Lower lobe of right lung (tissue), 2 donors: ENCODE measurements at regions not wholly inside any gene's neighbourhood (a gene's known extent, or its start where the extent isn't known, plus 50 kb on each side); places are given as distances from the start of the nearest gene placed in this dataset.

Source experiments
- ATAC-seq, 2 donors: fragments of 200-7000 bp; cut with Tn5 transposase; one replicate each; pipeline ENCODE4 v1.9.1; 2020 to 2022; ENCODE audit warnings: mild to moderate bottlenecking in 2 of 2, moderate library complexity in 2 of 2
- DNase-seq: peaks from one replicate; pipeline ENCODE4 v3.0.0-alpha.2; 2020
- H3K27ac ChIP-seq: fragments of 200-600 bp; one replicate; pipeline ENCODE4 v1.8.0; 2022
- H3K27me3 ChIP-seq: fragments of 200-600 bp; one replicate; pipeline ENCODE4 v1.8.0; 2022; ENCODE audit warnings: low read depth
- H3K36me3 ChIP-seq: fragments of 200-600 bp; one replicate; pipeline ENCODE4 v1.8.0; 2022; ENCODE audit warnings: mild to moderate bottlenecking
- H3K4me1 ChIP-seq: fragments of 200-600 bp; one replicate; pipeline ENCODE4 v1.8.0; 2022
- H3K4me3 ChIP-seq: fragments of 200-600 bp; one replicate; pipeline ENCODE4 v1.8.0; 2022; ENCODE audit warnings: mild to moderate bottlenecking
- H3K9me3 ChIP-seq: fragments of 200-600 bp; one replicate; pipeline ENCODE4 v1.8.0; 2022
- CTCF ChIP-seq: fragments of 200-600 bp; IDR thresholded peaks from one replicate; pipeline ENCODE4 v1.8.0; 2022; ENCODE audit warnings: antibody characterized with exemption, mild to moderate bottlenecking
- intact Hi-C: fragments of 100-400 bp; cut with DNase I; formaldehyde crosslinking; loops from one replicate; pipeline ENCODE4 v1.11.0; 2022
- donor health status: DM: no; HTN: yes; CAD: no; lungs with severe emphysema.

DNA sequence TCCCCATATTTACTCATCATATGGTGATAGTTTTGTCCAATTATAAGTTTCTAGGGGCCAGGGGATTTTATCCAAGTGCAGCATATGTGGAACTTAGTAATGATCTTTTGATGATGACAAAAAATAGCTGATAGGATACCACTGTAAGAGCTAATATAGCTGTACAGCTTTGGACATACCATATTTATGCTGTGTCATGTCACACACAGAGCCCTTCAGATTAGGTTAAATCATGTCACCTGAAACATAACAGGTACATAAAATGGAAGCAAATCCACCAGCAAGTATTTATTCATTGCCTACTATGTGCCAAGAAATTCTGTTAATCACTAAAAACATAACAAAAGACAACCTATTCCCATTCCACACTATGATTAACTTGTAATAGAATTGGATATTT, 82.8 kb upstream of the IPO9 start:
- TF ChIP-seq CTCF, result no peak
- Histone ChIP-seq H3K27ac (no peak overlapping the region), H3K27me3 (no peaks in the 10 kb centered on the region), H3K4me3 (no peak overlapping the region), H3K36me3 (no peaks in the 10 kb centered on the region), H3K9me3 (no peaks in the 10 kb centered on the region), H3K4me1 (peaks cover 16% of the 10 kb centered on the region)
- no peak for DNase-seq
- ATAC-seq, result no peak
- intact Hi-C loops, result no loop called here

DNA sequence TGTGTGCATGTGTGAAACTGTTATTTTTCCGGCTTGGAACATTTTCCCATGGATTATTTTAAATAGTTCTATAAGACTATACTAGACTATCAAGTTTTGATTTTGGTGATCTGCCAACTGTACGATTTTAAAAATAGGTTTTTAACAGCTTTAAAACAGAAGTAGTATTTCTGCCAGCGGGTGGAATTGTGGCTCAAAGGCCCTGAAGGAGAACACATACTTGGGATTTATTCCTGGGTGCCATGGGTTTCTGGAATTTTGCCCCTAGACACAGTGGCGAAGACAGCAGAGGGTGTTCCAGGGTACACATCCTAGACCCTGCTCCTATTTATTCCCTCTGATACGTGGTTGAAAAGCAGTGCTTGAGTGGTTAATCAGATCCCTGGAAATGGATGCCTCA, 81.7 kb upstream of the IPO9 start:
- Histone ChIP-seq H3K36me3 (no peaks in the 10 kb centered on the region), H3K27ac (no peak overlapping the region), H3K4me1 (peaks cover 19% of the 10 kb centered on the region), H3K4me3 (no peak overlapping the region), H3K9me3 (no peaks in the 10 kb centered on the region), H3K27me3 (no peaks in the 10 kb centered on the region)
- ATAC-seq, result no peak
- intact Hi-C loops, result no loop called here
- no peak for TF ChIP-seq CTCF
- no peak for DNase-seq

DNA sequence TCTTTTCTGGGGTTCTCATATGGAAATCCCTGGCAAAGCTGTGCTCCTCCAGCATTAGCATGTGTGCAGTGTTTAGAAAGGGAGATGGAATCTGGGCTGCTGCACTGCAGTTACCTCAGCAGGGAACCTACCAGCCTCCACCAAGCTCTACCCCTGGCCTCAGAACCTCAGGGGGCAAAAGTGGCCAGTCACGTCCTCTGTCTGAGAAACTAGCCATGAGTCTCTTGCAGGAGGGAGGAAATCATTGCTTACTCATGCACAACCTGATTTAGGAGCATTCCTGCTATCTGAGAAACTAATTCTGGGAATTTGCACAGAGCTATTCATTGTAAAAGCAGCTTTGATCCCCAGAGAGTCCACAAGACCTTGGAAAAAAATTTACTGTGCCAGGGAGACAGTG, 80.6 kb upstream of the IPO9 start:
- Histone ChIP-seq H3K36me3 (no peaks in the 10 kb centered on the region), H3K27ac (no peak overlapping the region), H3K9me3 (no peaks in the 10 kb centered on the region), H3K4me3 (no peak overlapping the region), H3K4me1 (peaks cover 29% of the 10 kb centered on the region), H3K27me3 (no peaks in the 10 kb centered on the region)
- ATAC-seq (no peak), DNase-seq (no peak)
- intact Hi-C loops, result no loop called here
- no peak for TF ChIP-seq CTCF

DNA sequence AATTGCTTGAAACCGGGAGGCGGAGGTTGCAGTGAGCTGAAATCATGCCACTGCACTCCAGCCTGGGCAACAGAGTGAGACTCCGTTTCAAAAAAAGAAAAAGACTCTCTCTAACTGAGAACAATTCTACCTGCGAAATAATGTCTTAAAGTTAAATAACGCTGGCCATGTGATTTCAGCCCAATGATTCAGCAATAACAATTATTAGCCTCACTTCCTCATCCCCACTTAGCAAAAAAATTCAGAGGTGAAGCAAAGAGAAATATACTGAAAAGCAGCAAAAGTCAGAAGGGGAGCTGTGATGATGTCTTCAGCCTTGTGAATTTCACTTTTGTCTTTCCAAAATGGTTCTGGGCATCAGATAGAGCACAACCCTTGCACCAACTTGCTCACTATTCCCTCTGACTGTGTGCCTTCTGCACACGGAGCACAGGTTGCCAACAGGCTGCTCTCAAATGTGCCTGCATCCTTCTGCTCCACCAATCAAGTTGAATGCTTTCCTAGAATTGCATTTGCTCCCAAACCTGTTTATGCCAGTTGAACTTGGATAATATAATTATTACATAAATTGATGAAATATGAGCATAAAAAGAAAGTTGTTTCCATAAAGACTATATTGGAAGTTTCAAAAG, 79.8 kb upstream of the IPO9 start:
- no peak for ATAC-seq
- no peak overlapping the region for H3K4me3 ChIP-seq
- DNase-seq, result no peak
- no peaks in the 10 kb centered on the region for H3K9me3 ChIP-seq
- no peak overlapping the region for H3K27ac ChIP-seq
- H3K27me3 ChIP-seq, result no peaks in the 10 kb centered on the region
- peaks cover 38% of the 10 kb centered on the region for H3K4me1 ChIP-seq
- no peaks in the 10 kb centered on the region for H3K36me3 ChIP-seq
- no peak for TF ChIP-seq CTCF
- intact Hi-C loops, result no loop called here

- DNase-seq (no peak), ATAC-seq (no peak)
- Histone ChIP-seq H3K4me1 (peaks cover 42% of the 10 kb centered on the region), H3K4me3 (no peak overlapping the region), H3K36me3 (no peaks in the 10 kb centered on the region), H3K27me3 (no peaks in the 10 kb centered on the region), H3K9me3 (no peaks in the 10 kb centered on the region), H3K27ac (no peak overlapping the region)
- intact Hi-C loops, result no loop called here
- no peak for TF ChIP-seq CTCF
These were observed 78.8 kb upstream of the IPO9 start for GRCh38 chr1:201750120-201750519.

- DNase-seq, result no peak
- no peak for ATAC-seq
- Histone ChIP-seq H3K4me1 (peaks cover 47% of the 10 kb centered on the region), H3K27ac (no peak overlapping the region), H3K36me3 (no peaks in the 10 kb centered on the region), H3K4me3 (no peak overlapping the region), H3K9me3 (no peaks in the 10 kb centered on the region), H3K27me3 (no peaks in the 10 kb centered on the region)
- no peak for TF ChIP-seq CTCF
- intact Hi-C loops, result no loop called here
These were observed 78.0 kb upstream of the IPO9 start for GRCh38 chr1:201750934-201751333.
